ENCODE measurements at regions not wholly inside any gene's neighbourhood (a gene's known extent, or its start where the extent isn't known, plus 50 kb on each side); places are given as distances from the start of the nearest gene placed in this dataset.

DNA sequence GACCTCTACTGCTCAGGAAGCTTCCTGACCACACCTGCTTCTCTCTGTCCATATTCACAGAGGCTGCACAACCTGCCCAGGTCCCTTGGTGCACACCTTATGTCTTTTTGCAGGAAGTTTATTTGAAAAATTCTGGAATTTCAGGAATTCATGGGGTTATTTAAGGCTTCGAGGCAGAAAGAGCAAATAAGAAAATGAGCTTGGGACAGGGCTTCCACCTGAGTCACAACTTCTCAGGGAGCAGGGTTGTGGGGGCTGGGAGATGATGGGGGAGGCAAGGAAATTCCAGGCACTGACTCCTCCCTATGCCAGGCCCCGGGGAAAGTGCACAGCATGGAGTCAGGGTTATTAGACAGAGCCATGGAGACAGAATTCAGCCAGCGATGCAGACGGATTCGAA is 57.7 kb downstream of the INHBB start:
- Histone ChIP-seq H2BK5ac (ENCODE audit: low read length) (no peak overlapping the region), H2AK5ac (ENCODE audit: low read depth, low read length) (peak overlapping the region; percentile 48), H3K18ac (ENCODE audit: low read length) (peak overlapping the region; percentile 36), H3K23ac (ENCODE audit: low read depth, low read length, poor library complexity) (peak overlapping the region; percentile 19), H2BK12ac (ENCODE audit: low read length) (no peak overlapping the region), H3K4me2 (ENCODE audit: insufficient read depth, low read length, poor library complexity, severe bottlenecking) (no peak overlapping the region), H3K4ac (ENCODE audit: low read length) (no peak overlapping the region), H2BK120ac (ENCODE audit: low read depth, low read length) (no peak overlapping the region), H3K14ac (ENCODE audit: low read length) (peak overlapping the region; percentile 90), H4K91ac (ENCODE audit: low read depth, low read length, poor library complexity) (no peak overlapping the region), H3K36me3 (replicated peaks in 1 of 2; ENCODE audit: control insufficient read depth in 2 of 2, insufficient read depth in 2 of 2, low read length in 2 of 2) (peaks cover 0 to 2% of the 10 kb centered on the region in 2 donors), H3K27ac (replicated peaks; ENCODE audit: low read length) (no peak overlapping the region), H3K79me1 (ENCODE audit: low read depth, low read length) (no peaks in the 10 kb centered on the region), H2BK15ac (ENCODE audit: low read length) (no peak overlapping the region), H3K4me1 (ENCODE audit: control insufficient read depth in 2 of 2, insufficient read depth in 1 of 2, low read depth in 1 of 2, low read length in 2 of 2) (peaks cover 0 to 1% of the 10 kb centered on the region in 2 donors), H3K27me3 (ENCODE audit: control insufficient read depth in 3 of 3, insufficient read depth in 3 of 3, low read depth in 1 of 3, low read length in 3 of 3) (peaks cover 0 to 27% (median 0%) of the 10 kb centered on the region in 3 experiments), H2AFZ (ENCODE audit: low read length) (no peak overlapping the region), H3K4me3 (ENCODE audit: low read length in 2 of 2) (peak overlapping the region in 1 of 2 donors; percentile 68), H3K9me3 (replicated peaks in 1 of 2; ENCODE audit: control insufficient read depth in 2 of 2, insufficient read depth in 1 of 2, low read depth in 1 of 2, low read length in 2 of 2) (no peaks in the 10 kb centered on the region), H4K8ac (ENCODE audit: low read depth, low read length) (no peak overlapping the region), H3K9ac (ENCODE audit: low read depth, low read length, poor library complexity) (no peak overlapping the region)
- no peak for DNase-seq (ENCODE audit: low spot score)
- WGBS, 2 donors (ENCODE audit: extremely low coverage in 2 of 2, insufficient read length in 2 of 2, insufficient replicate concordance in 1 of 2), result no CpG with 5 or more reads among the region's 5 CpGs

DNA sequence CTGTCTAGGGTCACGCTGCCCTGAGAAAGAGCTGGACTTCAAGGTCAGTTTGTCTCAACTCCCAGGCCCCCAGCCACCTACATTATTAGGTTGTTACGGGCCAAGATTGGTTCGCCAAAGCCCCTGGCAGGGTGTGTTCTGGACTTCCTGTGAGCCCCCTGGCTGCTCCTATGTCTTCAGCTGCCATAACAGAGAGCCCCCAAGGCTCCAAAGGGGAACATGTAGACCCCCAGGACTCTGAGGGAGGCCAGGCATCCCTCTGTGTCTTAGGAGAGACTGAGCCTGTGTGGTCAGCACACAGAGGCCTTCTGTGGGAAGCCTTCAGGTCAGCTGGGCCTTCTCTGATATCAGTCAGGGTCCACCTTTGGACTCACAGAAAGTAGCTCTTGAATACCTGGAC is 58.3 kb downstream of the INHBB start:
- Histone ChIP-seq H3K4me2 (ENCODE audit: insufficient read depth, low read length, poor library complexity, severe bottlenecking) (no peak overlapping the region), H2BK12ac (ENCODE audit: low read length) (no peak overlapping the region), H3K36me3 (replicated peaks in 1 of 2; ENCODE audit: control insufficient read depth in 2 of 2, insufficient read depth in 2 of 2, low read length in 2 of 2) (peaks cover 0 to 2% of the 10 kb centered on the region in 2 donors), H3K23ac (ENCODE audit: low read depth, low read length, poor library complexity) (no peak overlapping the region), H2BK15ac (ENCODE audit: low read length) (no peak overlapping the region), H3K14ac (ENCODE audit: low read length) (no peak overlapping the region), H2BK5ac (ENCODE audit: low read length) (no peak overlapping the region), H3K27ac (replicated peaks; ENCODE audit: low read length) (no peak overlapping the region), H3K79me1 (ENCODE audit: low read depth, low read length) (no peaks in the 10 kb centered on the region), H2AK5ac (ENCODE audit: low read depth, low read length) (no peak overlapping the region), H3K4me1 (ENCODE audit: control insufficient read depth in 2 of 2, insufficient read depth in 1 of 2, low read depth in 1 of 2, low read length in 2 of 2) (peaks cover 0 to 1% of the 10 kb centered on the region in 2 donors), H3K9me3 (replicated peaks in 1 of 2; ENCODE audit: control insufficient read depth in 2 of 2, insufficient read depth in 1 of 2, low read depth in 1 of 2, low read length in 2 of 2) (no peaks in the 10 kb centered on the region), H3K27me3 (ENCODE audit: control insufficient read depth in 3 of 3, insufficient read depth in 3 of 3, low read depth in 1 of 3, low read length in 3 of 3) (peaks cover 0 to 21% (median 0%) of the 10 kb centered on the region in 3 experiments), H4K91ac (ENCODE audit: low read depth, low read length, poor library complexity) (no peak overlapping the region), H3K18ac (ENCODE audit: low read length) (no peak overlapping the region), H4K8ac (ENCODE audit: low read depth, low read length) (no peak overlapping the region), H2AFZ (ENCODE audit: low read length) (no peak overlapping the region), H2BK120ac (ENCODE audit: low read depth, low read length) (no peak overlapping the region), H3K4ac (ENCODE audit: low read length) (no peak overlapping the region), H3K4me3 (ENCODE audit: low read length in 2 of 2) (no peak overlapping the region), H3K9ac (ENCODE audit: low read depth, low read length, poor library complexity) (no peak overlapping the region)
- no peak for DNase-seq (ENCODE audit: low spot score)
- WGBS, 2 donors (ENCODE audit: extremely low coverage in 2 of 2, insufficient read length in 2 of 2, insufficient replicate concordance in 1 of 2), result no CpG with 5 or more reads among the region's 3 CpGs

DNA sequence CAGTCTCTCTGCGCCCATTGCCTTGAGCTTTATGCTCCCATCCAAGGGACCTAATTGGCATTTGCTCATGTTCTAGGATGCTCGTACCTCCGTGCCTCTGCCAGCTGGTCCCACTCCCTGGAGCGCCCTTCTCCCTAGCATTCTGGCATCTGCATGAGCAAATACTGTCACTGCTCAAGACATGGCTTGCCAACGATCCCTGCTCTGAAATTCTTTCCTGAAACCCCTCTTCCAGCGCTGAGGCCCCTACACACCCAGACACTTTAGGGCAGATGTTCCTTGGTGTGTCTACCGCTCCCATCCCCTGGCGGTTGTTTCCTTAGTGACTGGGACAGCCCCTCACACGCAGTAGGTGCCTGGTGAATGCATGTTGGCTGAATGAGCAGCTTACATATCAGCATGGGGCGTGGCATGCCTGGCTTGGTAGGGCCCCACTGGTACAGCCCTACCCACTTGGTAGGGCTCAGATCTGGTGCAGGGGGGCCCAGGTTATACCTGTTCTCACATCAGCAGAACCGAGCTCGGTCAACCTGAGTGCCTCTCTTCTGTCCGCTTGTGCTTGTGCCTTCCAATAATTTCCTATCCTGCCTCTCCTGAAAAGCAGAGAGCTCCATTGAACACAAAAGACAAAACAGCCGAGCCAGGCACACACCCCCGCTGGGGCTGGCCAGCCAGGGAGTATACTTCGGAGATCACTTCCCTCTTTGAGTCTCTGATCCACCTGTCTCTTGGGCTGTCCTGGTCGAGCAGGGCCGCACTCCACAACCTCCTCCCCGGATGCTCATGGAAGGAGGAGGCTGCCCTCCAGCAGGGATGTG is 59.2 kb downstream of the INHBB start:
- H4K8ac ChIP-seq (ENCODE audit: low read depth, low read length), result no peak overlapping the region
- H3K14ac ChIP-seq (ENCODE audit: low read length), result no peak overlapping the region
- H3K4me3 ChIP-seq (ENCODE audit: low read length in 2 of 2), result no peak overlapping the region
- no CpG with 5 or more reads among the region's 19 CpGs for WGBS, 2 donors (ENCODE audit: extremely low coverage in 2 of 2, insufficient read length in 2 of 2, insufficient replicate concordance in 1 of 2)
- peaks cover 0 to 2% of the 10 kb centered on the region in 2 donors for H3K36me3 ChIP-seq (replicated peaks in 1 of 2; ENCODE audit: control insufficient read depth in 2 of 2, insufficient read depth in 2 of 2, low read length in 2 of 2)
- H3K27me3 ChIP-seq (ENCODE audit: control insufficient read depth in 3 of 3, insufficient read depth in 3 of 3, low read depth in 1 of 3, low read length in 3 of 3), result peaks cover 0 to 18% (median 0%) of the 10 kb centered on the region in 3 experiments
- no peak overlapping the region for H2AFZ ChIP-seq (ENCODE audit: low read length)
- no peak overlapping the region for H2AK5ac ChIP-seq (ENCODE audit: low read depth, low read length)
- peak overlapping the region; percentile 18 for H3K23ac ChIP-seq (ENCODE audit: low read depth, low read length, poor library complexity)
- peaks cover 0 to 1% of the 10 kb centered on the region in 2 donors for H3K4me1 ChIP-seq (ENCODE audit: control insufficient read depth in 2 of 2, insufficient read depth in 1 of 2, low read depth in 1 of 2, low read length in 2 of 2)
- no peak overlapping the region for H3K27ac ChIP-seq (replicated peaks; ENCODE audit: low read length)
- H4K91ac ChIP-seq (ENCODE audit: low read depth, low read length, poor library complexity), result no peak overlapping the region
- peaks cover 3 to 4% of the 10 kb centered on the region in 2 donors for H3K9me3 ChIP-seq (replicated peaks in 1 of 2; ENCODE audit: control insufficient read depth in 2 of 2, insufficient read depth in 1 of 2, low read depth in 1 of 2, low read length in 2 of 2)
- no peak overlapping the region for H3K4me2 ChIP-seq (ENCODE audit: insufficient read depth, low read length, poor library complexity, severe bottlenecking)
- H2BK12ac ChIP-seq (ENCODE audit: low read length), result no peak overlapping the region
- H2BK15ac ChIP-seq (ENCODE audit: low read length), result no peak overlapping the region
- H2BK5ac ChIP-seq (ENCODE audit: low read length), result no peak overlapping the region
- no peaks in the 10 kb centered on the region for H3K79me1 ChIP-seq (ENCODE audit: low read depth, low read length)
- H3K18ac ChIP-seq (ENCODE audit: low read length), result peak overlapping the region; percentile 33
- H3K9ac ChIP-seq (ENCODE audit: low read depth, low read length, poor library complexity), result no peak overlapping the region
- no peak overlapping the region for H2BK120ac ChIP-seq (ENCODE audit: low read depth, low read length)
- DNase-seq (ENCODE audit: low spot score), result no peak
- peak overlapping the region; percentile 47 for H3K4ac ChIP-seq (ENCODE audit: low read length)

DNA sequence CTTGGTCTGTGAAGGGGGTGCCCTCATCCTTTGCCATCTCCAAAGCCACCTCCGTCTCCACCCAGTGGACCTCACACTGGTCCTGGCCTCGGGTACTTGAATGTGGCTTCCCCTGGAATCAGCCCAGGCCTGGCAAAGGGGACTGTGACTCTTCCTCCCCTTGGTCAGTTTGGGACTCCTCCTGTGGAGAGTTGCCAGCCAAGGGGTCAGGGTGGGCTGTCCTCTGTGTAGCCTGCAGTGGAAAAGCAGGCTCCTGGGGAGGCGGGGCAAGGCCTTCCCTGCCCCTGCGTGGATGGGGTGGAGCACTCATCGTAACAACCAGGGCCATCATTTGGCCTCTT is 59.8 kb downstream of the INHBB start:
- H3K4ac ChIP-seq (ENCODE audit: low read length), result peak overlapping the region; percentile 47
- no peak overlapping the region for H2BK15ac ChIP-seq (ENCODE audit: low read length)
- H2BK120ac ChIP-seq (ENCODE audit: low read depth, low read length), result no peak overlapping the region
- H2BK12ac ChIP-seq (ENCODE audit: low read length), result no peak overlapping the region
- H3K9me3 ChIP-seq (replicated peaks in 1 of 2; ENCODE audit: control insufficient read depth in 2 of 2, insufficient read depth in 1 of 2, low read depth in 1 of 2, low read length in 2 of 2), result peaks cover 3 to 4% of the 10 kb centered on the region in 2 donors
- H3K36me3 ChIP-seq (replicated peaks in 1 of 2; ENCODE audit: control insufficient read depth in 2 of 2, insufficient read depth in 2 of 2, low read length in 2 of 2), result peaks cover 0 to 2% of the 10 kb centered on the region in 2 donors
- no peak overlapping the region for H3K9ac ChIP-seq (ENCODE audit: low read depth, low read length, poor library complexity)
- DNase-seq (ENCODE audit: low spot score), result no peak
- no peak overlapping the region for H2AFZ ChIP-seq (ENCODE audit: low read length)
- no peak overlapping the region for H2BK5ac ChIP-seq (ENCODE audit: low read length)
- H2AK5ac ChIP-seq (ENCODE audit: low read depth, low read length), result no peak overlapping the region
- H3K79me1 ChIP-seq (ENCODE audit: low read depth, low read length), result no peaks in the 10 kb centered on the region
- H3K18ac ChIP-seq (ENCODE audit: low read length), result peak overlapping the region; percentile 14
- no peak overlapping the region for H3K14ac ChIP-seq (ENCODE audit: low read length)
- H3K27ac ChIP-seq (replicated peaks; ENCODE audit: low read length), result no peak overlapping the region
- H3K4me2 ChIP-seq (ENCODE audit: insufficient read depth, low read length, poor library complexity, severe bottlenecking), result no peak overlapping the region
- H4K91ac ChIP-seq (ENCODE audit: low read depth, low read length, poor library complexity), result no peak overlapping the region
- H3K23ac ChIP-seq (ENCODE audit: low read depth, low read length, poor library complexity), result peak overlapping the region; percentile 18
- peaks cover 0 to 14% (median 0%) of the 10 kb centered on the region in 3 experiments for H3K27me3 ChIP-seq (ENCODE audit: control insufficient read depth in 3 of 3, insufficient read depth in 3 of 3, low read depth in 1 of 3, low read length in 3 of 3)
- no peak overlapping the region for H3K4me3 ChIP-seq (ENCODE audit: low read length in 2 of 2)
- WGBS, 2 donors (ENCODE audit: extremely low coverage in 2 of 2, insufficient read length in 2 of 2, insufficient replicate concordance in 1 of 2), result no CpG with 5 or more reads among the region's 5 CpGs
- H3K4me1 ChIP-seq (ENCODE audit: control insufficient read depth in 2 of 2, insufficient read depth in 1 of 2, low read depth in 1 of 2, low read length in 2 of 2), result peaks cover 0 to 1% of the 10 kb centered on the region in 2 donors
- H4K8ac ChIP-seq (ENCODE audit: low read depth, low read length), result no peak overlapping the region

Measured in neuronal stem cell (in vitro differentiated cells).